COR-L47 (cell line): ENCODE measurements at regions not wholly inside any gene's neighbourhood (a gene's known extent, or its start where the extent isn't known, plus 50 kb on each side); places are given as distances from the start of the nearest gene placed in this dataset.
"Not testable (repeated sequence)": the region's sequence is repeated elsewhere in the genome, so short reads cannot be mapped to it uniquely, and the experiment has no call there.

Experiments used
- DNase-seq: peaks from one replicate; lab custom pipeline; 2025; lab: John Stamatoyannopoulos, UW

GRCh38 chr13:87094646-87095045 is 576.5 kb upstream of the SLITRK5 start:
- no peak for DNase-seq

- DNase-seq: no peak
These were observed 570.7 kb upstream of the SLITRK5 start for GRCh38 chr13:87100431-87100830.

GRCh38 chr13:87107651-87108050 is 563.5 kb upstream of the SLITRK5 start:
- DNase-seq: no peak

GRCh38 chr13:87120476-87120875 is 550.7 kb upstream of the SLITRK5 start:
- no peak for DNase-seq

- no peak for DNase-seq
These were observed 548.6 kb upstream of the SLITRK5 start for GRCh38 chr13:87122551-87122950.

GRCh38 chr13:87123987-87124784 is 547.0 kb upstream of the SLITRK5 start:
- DNase-seq: no peak

- DNase-seq: no peak
These were observed 546.4 kb upstream of the SLITRK5 start for GRCh38 chr13:87124785-87125074.

GRCh38 chr13:87128036-87128435 is 543.1 kb upstream of the SLITRK5 start:
- peak; percentile 85 for DNase-seq

GRCh38 chr13:87128491-87128890 is 542.7 kb upstream of the SLITRK5 start:
- no peak for DNase-seq

- DNase-seq: no peak
These were observed 541.4 kb upstream of the SLITRK5 start for GRCh38 chr13:87129602-87130300.

GRCh38 chr13:87130423-87130822 is 540.7 kb upstream of the SLITRK5 start:
- DNase-seq: peak; percentile 66

GRCh38 chr13:87131611-87132010 is 539.6 kb upstream of the SLITRK5 start:
- no peak for DNase-seq

- DNase-seq: no peak
These were observed 532.3 kb upstream of the SLITRK5 start for GRCh38 chr13:87138866-87139265.

GRCh38 chr13:87147076-87147475 is 524.1 kb upstream of the SLITRK5 start:
- no peak for DNase-seq

GRCh38 chr13:87153371-87153770 is 517.8 kb upstream of the SLITRK5 start:
- DNase-seq: peak; percentile 23

- DNase-seq: no peak
These were observed 504.8 kb upstream of the SLITRK5 start for GRCh38 chr13:87166348-87166747.

- no peak for DNase-seq
These were observed 502.8 kb upstream of the SLITRK5 start for GRCh38 chr13:87168390-87168789.

- DNase-seq: no peak
These were observed 501.8 kb upstream of the SLITRK5 start for GRCh38 chr13:87169337-87169736.

GRCh38 chr13:87172166-87172835 is 498.9 kb upstream of the SLITRK5 start:
- no peak for DNase-seq

- not testable (repeated sequence) for DNase-seq
These were observed 486.0 kb upstream of the SLITRK5 start for GRCh38 chr13:87185138-87185537.

GRCh38 chr13:87186647-87187046 is 484.5 kb upstream of the SLITRK5 start:
- DNase-seq: not testable (repeated sequence)

- not testable (repeated sequence) for DNase-seq
These were observed 479.7 kb upstream of the SLITRK5 start for GRCh38 chr13:87191485-87191884.

GRCh38 chr13:87198371-87198770 is 472.8 kb upstream of the SLITRK5 start:
- DNase-seq: no peak
